ENCODE measurements at regions not wholly inside any gene's neighbourhood (a gene's known extent, or its start where the extent isn't known, plus 50 kb on each side); places are given as distances from the start of the nearest gene placed in this dataset.

- H3K79me2 ChIP-seq (ENCODE audit: insufficient read depth), result no peaks in the 10 kb centered on the region
- no peaks in the 10 kb centered on the region for H3K4me1 ChIP-seq (ENCODE audit: insufficient read depth)
- WGBS, 2 experiments (ENCODE audit: low coverage in 1 of 2, low lambda C conversion rate in 2 of 2, missing lambda C conversion rate in 2 of 2), result 0 to 11% methylated on average over 1 of the region's 1 CpG
- TF ChIP-seq EZH2 (IDR thresholded peaks at IDR 0.05; ENCODE audit: insufficient read depth, poor library complexity, severe bottlenecking) (no peak), EZH2phosphoT487 (IDR thresholded peaks at IDR 0.05; ENCODE audit: insufficient read depth, low read depth) (no peak)
- no peaks in the 10 kb centered on the region for H3K9me2 ChIP-seq (ENCODE audit: insufficient read depth)
- H4K20me1 ChIP-seq (ENCODE audit: insufficient read depth), result no peaks in the 10 kb centered on the region
- H3F3A ChIP-seq (ENCODE audit: insufficient read depth), result no peaks in the 10 kb centered on the region
- no peaks in the 10 kb centered on the region for H3K36me3 ChIP-seq (ENCODE audit: low read depth)
- in situ Hi-C loops (cut with MboI), result no loop called here
- no peak overlapping the region for H3K27ac ChIP-seq
- no peak overlapping the region for H2AFZ ChIP-seq
- no peaks in the 10 kb centered on the region for H3K9me3 ChIP-seq (ENCODE audit: low read depth)
- DNase-seq, result no peak
- no peaks in the 10 kb centered on the region for H3K27me3 ChIP-seq (replicated peaks; ENCODE audit: insufficient read depth)
- no peak overlapping the region for H3K9ac ChIP-seq
- H3K4me2 ChIP-seq (ENCODE audit: unreplicated experiment), result no peak overlapping the region
- H3K4me3 ChIP-seq, result no peak overlapping the region
Observed at GRCh38 chr13:103514188-103514587, 448.0 kb upstream of the SLC10A2 start.

- H3K4me3 ChIP-seq, result no peak overlapping the region
- WGBS, 2 experiments (ENCODE audit: low coverage in 1 of 2, low lambda C conversion rate in 2 of 2, missing lambda C conversion rate in 2 of 2), result 22 to 31% methylated on average over 13 of the region's 13 CpGs
- DNase-seq, result no peak
- in situ Hi-C loops (cut with MboI), result no loop called here
- H3K27me3 ChIP-seq (replicated peaks; ENCODE audit: insufficient read depth), result no peaks in the 10 kb centered on the region
- H3K9me2 ChIP-seq (ENCODE audit: insufficient read depth), result no peaks in the 10 kb centered on the region
- no peaks in the 10 kb centered on the region for H3K36me3 ChIP-seq (ENCODE audit: low read depth)
- no peak overlapping the region for H2AFZ ChIP-seq
- no peaks in the 10 kb centered on the region for H3F3A ChIP-seq (ENCODE audit: insufficient read depth)
- no peak for TF ChIP-seq EZH2phosphoT487 (IDR thresholded peaks at IDR 0.05; ENCODE audit: insufficient read depth, low read depth)
- TF ChIP-seq EZH2 (IDR thresholded peaks at IDR 0.05; ENCODE audit: insufficient read depth, poor library complexity, severe bottlenecking), result no peak
- no peaks in the 10 kb centered on the region for H4K20me1 ChIP-seq (ENCODE audit: insufficient read depth)
- H3K9me3 ChIP-seq (ENCODE audit: low read depth), result no peaks in the 10 kb centered on the region
- no peak overlapping the region for H3K9ac ChIP-seq
- no peak overlapping the region for H3K4me2 ChIP-seq (ENCODE audit: unreplicated experiment)
- no peak overlapping the region for H3K27ac ChIP-seq
- H3K79me2 ChIP-seq (ENCODE audit: insufficient read depth), result no peaks in the 10 kb centered on the region
- no peaks in the 10 kb centered on the region for H3K4me1 ChIP-seq (ENCODE audit: insufficient read depth)
Observed at GRCh38 chr13:103510007-103510535, 443.9 kb upstream of the SLC10A2 start.

- 36 to 39% methylated on average over 1 of the region's 1 CpG for WGBS, 2 experiments (ENCODE audit: low coverage in 1 of 2, low lambda C conversion rate in 2 of 2, missing lambda C conversion rate in 2 of 2)
- no peaks in the 10 kb centered on the region for H3K27me3 ChIP-seq (replicated peaks; ENCODE audit: insufficient read depth)
- no peak overlapping the region for H3K4me2 ChIP-seq (ENCODE audit: unreplicated experiment)
- H3K9me2 ChIP-seq (ENCODE audit: insufficient read depth), result no peaks in the 10 kb centered on the region
- DNase-seq, result no peak
- no peak overlapping the region for H3K27ac ChIP-seq
- H3K9ac ChIP-seq, result no peak overlapping the region
- no peaks in the 10 kb centered on the region for H3F3A ChIP-seq (ENCODE audit: insufficient read depth)
- H3K36me3 ChIP-seq (ENCODE audit: low read depth), result no peaks in the 10 kb centered on the region
- H2AFZ ChIP-seq, result no peak overlapping the region
- in situ Hi-C loops (cut with MboI), result no loop called here
- no peaks in the 10 kb centered on the region for H4K20me1 ChIP-seq (ENCODE audit: insufficient read depth)
- H3K4me3 ChIP-seq, result no peak overlapping the region
- H3K4me1 ChIP-seq (ENCODE audit: insufficient read depth), result no peaks in the 10 kb centered on the region
- no peak for TF ChIP-seq EZH2phosphoT487 (IDR thresholded peaks at IDR 0.05; ENCODE audit: insufficient read depth, low read depth)
- no peak for TF ChIP-seq EZH2 (IDR thresholded peaks at IDR 0.05; ENCODE audit: insufficient read depth, poor library complexity, severe bottlenecking)
- no peaks in the 10 kb centered on the region for H3K9me3 ChIP-seq (ENCODE audit: low read depth)
- no peaks in the 10 kb centered on the region for H3K79me2 ChIP-seq (ENCODE audit: insufficient read depth)
Observed at GRCh38 chr13:103497404-103497803, 431.2 kb upstream of the SLC10A2 start.

- no peak overlapping the region for H3K4me3 ChIP-seq
- no peak for DNase-seq
- no peak overlapping the region for H3K9ac ChIP-seq
- in situ Hi-C loops (cut with MboI), result no loop called here
- 11 to 17% methylated on average over 2 of the region's 2 CpGs for WGBS, 2 experiments (ENCODE audit: low coverage in 1 of 2, low lambda C conversion rate in 2 of 2, missing lambda C conversion rate in 2 of 2)
- H3K9me2 ChIP-seq (ENCODE audit: insufficient read depth), result no peaks in the 10 kb centered on the region
- H3K27me3 ChIP-seq (replicated peaks; ENCODE audit: insufficient read depth), result no peaks in the 10 kb centered on the region
- H3K4me2 ChIP-seq (ENCODE audit: unreplicated experiment), result no peak overlapping the region
- H3K79me2 ChIP-seq (ENCODE audit: insufficient read depth), result no peaks in the 10 kb centered on the region
- H3F3A ChIP-seq (ENCODE audit: insufficient read depth), result no peaks in the 10 kb centered on the region
- H2AFZ ChIP-seq, result no peak overlapping the region
- TF ChIP-seq EZH2phosphoT487 (IDR thresholded peaks at IDR 0.05; ENCODE audit: insufficient read depth, low read depth) (no peak), EZH2 (IDR thresholded peaks at IDR 0.05; ENCODE audit: insufficient read depth, poor library complexity, severe bottlenecking) (no peak)
- H3K4me1 ChIP-seq (ENCODE audit: insufficient read depth), result no peaks in the 10 kb centered on the region
- no peaks in the 10 kb centered on the region for H3K36me3 ChIP-seq (ENCODE audit: low read depth)
- H3K9me3 ChIP-seq (ENCODE audit: low read depth), result no peaks in the 10 kb centered on the region
- no peaks in the 10 kb centered on the region for H4K20me1 ChIP-seq (ENCODE audit: insufficient read depth)
- no peak overlapping the region for H3K27ac ChIP-seq
Observed at GRCh38 chr13:103487841-103488240, 421.6 kb upstream of the SLC10A2 start.

- Histone ChIP-seq H3K9ac (no peak overlapping the region), H3F3A (ENCODE audit: insufficient read depth) (no peaks in the 10 kb centered on the region), H4K20me1 (ENCODE audit: insufficient read depth) (no peaks in the 10 kb centered on the region), H3K4me3 (no peak overlapping the region), H3K79me2 (ENCODE audit: insufficient read depth) (no peaks in the 10 kb centered on the region), H2AFZ (no peak overlapping the region), H3K36me3 (ENCODE audit: low read depth) (no peaks in the 10 kb centered on the region), H3K4me1 (ENCODE audit: insufficient read depth) (no peaks in the 10 kb centered on the region), H3K27ac (no peak overlapping the region), H3K4me2 (ENCODE audit: unreplicated experiment) (no peak overlapping the region), H3K9me2 (ENCODE audit: insufficient read depth) (no peaks in the 10 kb centered on the region), H3K9me3 (ENCODE audit: low read depth) (peaks cover 4% of the 10 kb centered on the region), H3K27me3 (replicated peaks; ENCODE audit: insufficient read depth) (no peaks in the 10 kb centered on the region)
- TF ChIP-seq EZH2phosphoT487 (IDR thresholded peaks at IDR 0.05; ENCODE audit: insufficient read depth, low read depth) (no peak), EZH2 (IDR thresholded peaks at IDR 0.05; ENCODE audit: insufficient read depth, poor library complexity, severe bottlenecking) (no peak)
- 73 to 86% methylated on average over 1 of the region's 1 CpG for WGBS, 2 experiments (ENCODE audit: low coverage in 1 of 2, low lambda C conversion rate in 2 of 2, missing lambda C conversion rate in 2 of 2)
- no peak for DNase-seq
- in situ Hi-C loops (cut with MboI), result no loop called here
Observed at GRCh38 chr13:103473081-103473480, 406.9 kb upstream of the SLC10A2 start.
